ENCODE measurements at regions not wholly inside any gene's neighbourhood (a gene's known extent, or its start where the extent isn't known, plus 50 kb on each side); places are given as distances from the start of the nearest gene placed in this dataset.
"Not testable (repeated sequence)": the region's sequence is repeated elsewhere in the genome, so short reads cannot be mapped to it uniquely, and the experiment has no call there.

DNA sequence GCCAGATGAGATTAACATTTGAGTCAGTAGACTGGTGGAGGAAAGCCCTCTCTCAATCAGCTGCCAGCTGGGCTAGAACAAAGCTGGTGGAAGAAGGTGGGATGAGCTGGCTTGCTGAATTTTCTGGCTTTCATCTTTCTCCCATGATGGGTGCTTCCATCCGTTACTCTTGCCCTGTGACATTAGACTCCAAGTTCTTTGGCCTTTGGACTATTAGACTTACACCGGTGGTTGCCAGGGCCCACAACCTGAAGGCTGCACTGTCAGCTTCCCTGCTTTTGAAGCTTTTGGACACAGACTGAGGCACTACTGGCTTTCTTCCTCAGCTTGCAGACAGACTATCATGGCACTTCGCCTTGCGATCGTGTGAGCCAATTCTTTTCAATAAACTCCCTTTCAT is 642.7 kb downstream of the TAF11L14 start:
- no peak for DNase-seq

DNA sequence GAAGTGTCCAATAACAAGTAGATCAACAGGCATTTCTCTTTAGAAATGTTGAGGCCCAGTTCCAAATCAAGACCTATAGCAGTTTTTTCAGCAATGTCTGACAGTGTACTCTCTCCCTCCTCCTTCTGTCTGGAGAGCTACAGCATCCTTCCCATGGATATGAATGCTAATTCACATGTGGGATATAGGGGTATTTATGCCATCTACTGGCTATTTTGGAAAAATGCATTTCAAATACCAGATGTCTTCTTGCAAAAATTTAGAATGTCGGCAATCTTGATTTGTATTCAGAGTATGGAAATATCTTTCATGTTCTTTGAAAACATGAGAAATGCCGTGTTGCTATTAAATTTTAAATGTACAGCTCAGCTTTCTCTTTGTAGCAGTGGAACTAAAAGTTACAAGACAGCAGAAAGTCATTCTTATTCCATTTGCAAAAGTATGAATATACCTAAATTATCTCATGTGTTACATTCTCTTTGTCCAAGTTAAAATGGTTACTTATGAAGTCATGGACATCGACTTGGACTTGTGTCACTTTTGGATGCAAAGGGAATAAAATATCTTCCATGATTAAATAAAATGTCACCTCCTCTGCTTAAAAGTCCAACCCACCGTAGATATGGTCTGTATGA is 647.8 kb downstream of the TAF11L14 start:
- DNase-seq, result no peak

DNA sequence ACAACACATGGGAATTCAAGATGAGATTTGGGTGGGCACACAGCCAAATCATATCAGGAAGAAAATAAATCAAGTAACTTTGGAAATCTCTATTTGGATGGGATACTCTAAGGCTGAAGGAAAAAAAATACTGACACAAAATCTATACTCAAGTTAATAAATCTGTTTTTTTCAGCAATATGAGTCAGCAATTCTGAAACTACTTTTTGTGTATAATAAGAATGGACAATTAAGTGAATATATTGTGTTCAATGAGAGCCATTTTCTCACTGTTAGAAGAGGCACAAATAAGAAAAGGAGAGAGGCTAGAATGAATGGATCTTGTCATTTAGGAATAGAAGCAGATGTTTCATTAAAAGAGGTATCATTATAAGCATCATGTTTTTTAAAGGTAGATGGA is 651.0 kb downstream of the TAF11L14 start:
- no peak for DNase-seq

DNA sequence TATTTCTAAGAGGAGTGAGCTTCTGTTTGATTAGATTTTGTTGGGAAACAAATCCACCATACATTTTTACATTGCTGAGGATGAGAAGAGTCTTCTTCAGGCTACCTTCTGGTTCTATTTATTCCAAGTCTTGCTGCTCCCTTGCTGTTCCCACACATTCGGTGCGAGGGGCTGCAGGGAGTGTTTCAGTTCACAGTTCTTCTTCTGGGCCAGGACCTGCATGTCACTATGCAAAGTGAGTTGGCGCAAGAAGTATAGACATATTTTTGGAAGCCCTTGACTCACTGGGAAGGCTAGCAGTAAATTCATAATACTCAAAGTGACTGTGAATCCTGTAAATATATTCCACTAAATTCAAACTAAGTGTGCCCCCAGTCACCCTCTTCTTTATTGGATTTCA is 657.9 kb downstream of the TAF11L14 start:
- no peak for DNase-seq

DNA sequence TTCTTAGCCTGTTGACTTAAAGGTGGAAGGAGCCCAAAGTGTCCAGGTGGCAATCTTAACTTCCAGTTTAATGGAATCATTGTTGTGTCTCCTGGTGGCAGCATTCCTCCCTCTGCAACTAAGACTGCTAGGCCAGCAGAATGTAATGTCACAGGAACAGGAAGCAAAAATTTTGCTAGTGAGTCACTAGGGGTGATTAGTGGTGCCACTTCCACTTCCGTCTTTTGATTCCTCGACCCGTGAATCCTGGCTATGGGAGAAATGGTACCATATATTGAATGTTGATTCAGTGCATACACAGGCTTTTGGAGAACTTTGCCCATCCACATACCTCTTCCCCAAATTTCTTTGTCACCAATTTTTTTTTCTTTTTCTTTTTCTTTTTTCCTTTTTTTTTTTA is 661.4 kb downstream of the TAF11L14 start:
- not testable (repeated sequence) for DNase-seq

DNA sequence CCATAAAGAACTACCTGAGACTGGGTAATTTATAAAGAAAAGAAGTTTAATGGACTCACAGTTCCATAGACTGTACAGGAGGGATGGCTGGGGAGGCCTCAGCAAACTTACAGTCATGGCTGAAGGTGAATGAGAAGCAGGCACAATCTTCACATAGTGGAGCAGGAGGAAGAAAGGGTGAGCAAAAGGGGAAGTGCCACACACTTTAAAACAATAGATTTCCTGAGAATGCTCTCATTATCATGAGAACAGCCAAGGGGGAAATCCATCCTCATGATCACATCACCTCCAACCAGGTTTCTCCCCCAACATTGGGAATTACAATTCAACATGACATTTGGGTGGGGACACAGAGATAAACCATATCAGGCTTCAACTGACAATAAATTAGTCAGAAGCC is 664.9 kb downstream of the TAF11L14 start:
- DNase-seq, result no peak

GRCh38 chr5:18305288-18305924 is 671.1 kb downstream of the TAF11L14 start:
- DNase-seq, result no peak

GRCh38 chr5:18311266-18311665 is 677.0 kb downstream of the TAF11L14 start:
- no peak for DNase-seq

- DNase-seq, result no peak
Observed at GRCh38 chr5:18312016-18312415, 677.8 kb downstream of the TAF11L14 start.

GRCh38 chr5:18314192-18314778 is 680.0 kb downstream of the TAF11L14 start:
- DNase-seq, result peak in 1 of 2 donors; percentile 11

GRCh38 chr5:18321262-18321942 is 687.1 kb downstream of the TAF11L14 start:
- no peak for DNase-seq

DNA sequence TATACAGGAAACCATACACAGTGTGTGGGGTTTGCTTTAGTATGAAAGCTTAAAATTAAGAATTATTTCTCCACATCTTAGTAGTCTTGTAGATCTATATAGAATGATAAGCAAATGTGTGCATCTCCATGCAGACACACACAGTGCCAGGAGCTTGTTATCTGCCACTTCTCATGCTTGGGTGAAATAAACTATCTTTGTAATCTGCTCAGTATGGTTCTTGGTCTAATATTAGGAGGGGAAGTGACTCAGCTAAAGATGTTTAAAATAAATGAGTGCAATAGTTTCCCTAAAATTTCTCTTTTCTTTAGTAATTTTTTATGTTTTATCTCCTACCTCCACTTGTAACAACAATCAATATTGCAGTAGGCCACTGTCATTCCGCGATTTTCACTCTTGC is 689.6 kb downstream of the TAF11L14 start:
- DNase-seq, result no peak

DNA sequence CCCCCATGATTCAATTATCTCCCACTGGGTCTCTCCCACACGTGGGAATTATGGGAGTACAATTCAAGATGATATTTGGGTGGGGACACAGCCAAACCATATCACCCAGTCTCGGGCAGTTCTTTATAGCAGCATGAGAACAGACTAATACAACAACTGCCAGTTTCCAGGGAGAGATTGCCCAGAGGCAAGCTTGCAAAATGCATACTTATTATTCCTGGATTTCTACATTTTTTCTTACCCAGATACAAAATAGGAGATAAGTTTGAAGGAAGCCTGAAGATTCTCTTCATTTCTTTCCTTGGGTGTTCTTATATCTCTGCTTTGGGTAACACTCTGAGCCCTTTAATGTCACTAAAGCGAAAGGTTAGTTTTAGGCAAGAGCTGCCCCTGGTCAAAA is 691.2 kb downstream of the TAF11L14 start:
- no peak for DNase-seq

DNA sequence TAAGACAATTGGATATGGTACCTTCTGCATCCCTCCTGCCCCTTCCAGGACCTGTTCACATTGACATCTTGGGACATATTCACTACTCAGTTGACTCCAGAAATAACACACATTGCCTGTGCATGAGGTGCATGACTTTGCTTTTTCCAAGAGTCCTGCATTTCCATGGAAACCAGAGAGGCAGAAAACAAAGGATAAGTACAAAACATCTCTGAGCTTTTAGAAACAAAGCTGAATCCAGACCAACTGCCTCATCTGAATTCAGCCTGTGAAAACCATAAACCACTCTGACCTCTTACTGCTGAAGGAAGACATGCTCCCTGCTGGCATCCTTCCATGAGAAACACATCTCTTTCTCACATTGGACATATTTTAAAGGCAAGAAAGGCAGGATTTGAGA is 695.1 kb downstream of the TAF11L14 start:
- DNase-seq, result no peak

GRCh38 chr5:18333841-18334240 is 699.6 kb downstream of the TAF11L14 start:
- no peak for DNase-seq

DNA sequence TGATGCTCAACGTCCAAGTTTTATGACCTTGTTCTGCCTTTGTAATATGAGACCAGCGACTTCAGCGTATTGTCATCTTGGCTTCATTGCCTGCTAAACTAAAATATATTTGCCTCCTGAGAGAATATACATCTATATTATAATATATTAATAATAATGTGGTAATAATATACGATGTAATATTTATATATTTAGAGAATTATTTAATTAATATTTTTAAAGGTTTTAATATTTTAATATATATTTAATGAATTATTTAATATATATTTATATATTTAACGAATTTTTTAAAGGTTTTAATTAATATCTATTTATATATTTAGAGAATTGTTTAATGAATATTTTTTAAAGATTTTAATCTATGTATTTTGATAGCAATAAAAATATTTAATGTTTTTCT is 700.7 kb downstream of the TAF11L14 start:
- DNase-seq, result no peak

DNA sequence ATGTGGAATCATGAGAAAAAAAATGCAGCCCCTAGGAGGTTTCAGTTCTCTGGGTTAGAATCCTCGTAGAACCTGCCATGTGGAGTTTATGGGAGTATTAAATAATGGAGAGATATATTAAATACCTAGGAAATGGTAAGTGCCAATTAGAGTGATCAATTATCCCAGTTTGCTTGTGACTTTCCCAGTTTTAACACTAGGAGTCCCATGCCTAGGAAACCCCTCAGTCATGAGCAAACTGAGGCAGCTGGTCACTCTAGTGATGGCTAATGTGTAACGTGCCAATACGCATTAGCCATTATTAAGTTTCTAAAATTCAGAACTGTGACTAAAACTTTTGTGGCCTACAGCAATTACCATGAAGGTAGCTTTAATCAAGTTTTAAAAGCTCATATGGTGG is 720.6 kb downstream of the TAF11L14 start:
- DNase-seq, result no peak

- no peak for DNase-seq
Observed at GRCh38 chr5:18357486-18357885, 723.2 kb downstream of the TAF11L14 start.

DNA sequence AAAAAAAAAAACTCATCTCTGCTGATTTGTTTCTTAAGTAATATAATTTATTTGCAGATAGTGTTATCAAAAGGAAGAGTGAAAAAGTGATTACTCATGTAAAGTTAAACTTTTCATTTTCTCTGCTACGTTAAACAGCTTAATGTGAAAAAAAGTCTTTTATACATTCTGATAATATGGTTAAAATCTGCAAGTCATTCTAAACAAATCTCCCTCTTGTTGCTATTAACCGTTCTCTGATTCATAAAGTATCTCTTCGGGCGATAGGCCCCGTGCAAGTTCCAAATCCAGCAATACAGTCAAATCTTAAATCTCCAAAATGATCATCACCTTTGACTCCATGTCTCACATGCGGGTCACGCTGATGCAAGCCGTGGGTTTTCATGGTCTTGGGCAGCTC is 732.0 kb downstream of the TAF11L14 start:
- DNase-seq, result no peak

GRCh38 chr5:18370531-18370930 is 736.3 kb downstream of the TAF11L14 start:
- no peak for DNase-seq

GRCh38 chr5:18375641-18376040 is 741.4 kb downstream of the TAF11L14 start:
- DNase-seq, result no peak

GRCh38 chr5:18378066-18378465 is 743.8 kb downstream of the TAF11L14 start:
- DNase-seq, result no peak

DNA sequence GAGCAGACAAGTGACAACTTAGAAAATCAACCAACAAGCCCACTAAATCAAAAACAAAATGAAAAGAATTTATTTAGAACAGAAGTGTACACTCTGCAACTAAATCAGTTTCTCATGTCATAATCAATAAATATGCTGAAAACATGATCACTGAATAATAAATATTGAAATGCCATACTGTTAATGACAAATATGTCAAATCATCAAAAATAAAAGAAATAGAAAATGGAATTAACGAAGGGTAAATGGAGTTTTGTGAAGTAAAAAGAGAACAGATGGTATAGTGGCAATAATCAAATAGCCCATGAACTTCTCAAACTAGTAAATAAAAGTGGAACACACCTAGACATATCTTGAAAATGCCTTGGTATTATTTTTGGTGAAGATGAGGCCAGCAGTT is 744.9 kb downstream of the TAF11L14 start:
- DNase-seq, result no peak

DNA sequence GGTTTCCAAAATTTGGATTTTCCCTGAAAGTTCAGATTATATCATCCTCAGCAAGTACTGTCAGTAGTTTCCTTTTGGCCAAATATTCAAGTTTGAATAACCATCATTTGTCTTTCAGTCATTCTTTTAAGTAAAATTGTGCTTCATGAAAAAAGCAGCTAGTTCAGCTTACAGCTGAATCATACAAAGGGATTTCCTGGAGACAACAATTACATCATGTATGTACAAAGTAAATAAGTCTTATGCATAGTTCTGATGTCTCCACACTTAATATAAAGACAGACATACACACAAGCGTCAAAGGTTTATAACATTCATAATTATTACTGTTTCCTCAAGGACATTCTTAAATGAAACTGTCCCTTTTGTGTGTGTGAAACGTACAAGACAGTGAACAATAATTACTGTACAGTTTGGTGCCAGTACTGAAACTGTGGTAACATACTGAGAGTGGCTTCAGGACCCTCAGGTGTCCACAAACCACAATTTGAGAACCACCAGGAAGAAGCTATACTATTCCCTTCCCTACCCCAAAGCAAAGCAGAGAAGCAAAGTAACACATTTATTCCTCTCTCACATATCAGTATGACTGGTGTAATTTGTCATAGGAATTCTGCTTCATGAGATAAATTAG is 746.6 kb downstream of the TAF11L14 start:
- no peak for DNase-seq
